ENCODE measurements at regions not wholly inside any gene's neighbourhood (a gene's known extent, or its start where the extent isn't known, plus 50 kb on each side); places are given as distances from the start of the nearest gene placed in this dataset.
A peak's percentile ranks its signal among the peaks of the same experiment; 100 is the strongest.
"Not testable (repeated sequence)": the region's sequence is repeated elsewhere in the genome, so short reads cannot be mapped to it uniquely, and the experiment has no call there.

- DNase-seq, result no peak
- intact Hi-C loops (cut with DNase I), result loop anchor here (5.0 kb wide), 1 partner anchor 339 kb away; no protein-coding TSS in a partner anchor
These were observed 202.4 kb upstream of the EDNRB start for GRCh38 chr13:78121001-78121400.

- intact Hi-C loops (cut with DNase I), result loop anchor here (5.0 kb wide), 1 partner anchor 338 kb away; no protein-coding TSS in a partner anchor
- DNase-seq, result not testable (repeated sequence)
These were observed 201.5 kb upstream of the EDNRB start for GRCh38 chr13:78120144-78120543.

GRCh38 chr13:78117070-78117469 lies 198.4 kb upstream of the EDNRB start:
- DNase-seq; intact Hi-C loops (cut with DNase I): not testable (repeated sequence)

- no peak for DNase-seq
- intact Hi-C loops (cut with DNase I), result no loop called here
These were observed 187.0 kb upstream of the EDNRB start for GRCh38 chr13:78105656-78106055.

- no peak for DNase-seq
- intact Hi-C loops (cut with DNase I), result no loop called here
These were observed 185.3 kb upstream of the EDNRB start for GRCh38 chr13:78103936-78104335.

- DNase-seq, result no peak
- intact Hi-C loops (cut with DNase I), result no loop called here
These were observed 184.1 kb upstream of the EDNRB start for GRCh38 chr13:78102741-78103140.

- DNase-seq, result peak in 10 of 42 donors; percentile 5 to 46 (median 16)
- intact Hi-C loops (cut with DNase I), result no loop called here
These were observed 183.6 kb upstream of the EDNRB start for GRCh38 chr13:78102121-78102677.

GRCh38 chr13:78100486-78100885 lies 181.9 kb upstream of the EDNRB start:
- intact Hi-C loops (cut with DNase I), result no loop called here

GRCh38 chr13:78098249-78098648 lies 179.6 kb upstream of the EDNRB start:
- intact Hi-C loops (cut with DNase I), result no loop called here
- DNase-seq, result no peak

More at GRCh38 chr13:78100486-78100885, 181.9 kb upstream of the EDNRB start:
- no peak for DNase-seq

GRCh38 chr13:78096221-78096620 lies 177.6 kb upstream of the EDNRB start:
- DNase-seq, result no peak
- intact Hi-C loops (cut with DNase I), result no loop called here

GRCh38 chr13:78087966-78088678 lies 169.5 kb upstream of the EDNRB start:
- intact Hi-C loops (cut with DNase I), result no loop called here
- DNase-seq, result no peak

- intact Hi-C loops (cut with DNase I), result no loop called here
These were observed 167.0 kb upstream of the EDNRB start for GRCh38 chr13:78085434-78086225.

GRCh38 chr13:78084401-78084800 lies 165.8 kb upstream of the EDNRB start:
- intact Hi-C loops (cut with DNase I), result no loop called here
- no peak for DNase-seq

More at GRCh38 chr13:78085434-78086225, 167.0 kb upstream of the EDNRB start:
- DNase-seq, result no peak

GRCh38 chr13:78078168-78078567 lies 159.5 kb upstream of the EDNRB start:
- no peak for DNase-seq
- intact Hi-C loops (cut with DNase I), result no loop called here

- intact Hi-C loops (cut with DNase I), result no loop called here
- no peak for DNase-seq
These were observed 148.7 kb upstream of the EDNRB start for GRCh38 chr13:78067290-78067689.

- DNase-seq, result no peak
- intact Hi-C loops (cut with DNase I), result no loop called here
These were observed 146.5 kb upstream of the EDNRB start for GRCh38 chr13:78065141-78065540.

GRCh38 chr13:78061806-78062205 lies 143.2 kb upstream of the EDNRB start:
- no peak for DNase-seq
- intact Hi-C loops (cut with DNase I), result no loop called here

- DNase-seq, result peak in 29 of 42 donors; percentile 4 to 71 (median 45)
- intact Hi-C loops (cut with DNase I), result no loop called here
These were observed 142.3 kb upstream of the EDNRB start for GRCh38 chr13:78060966-78061365.

- DNase-seq; intact Hi-C loops (cut with DNase I): not testable (repeated sequence)
These were observed 138.2 kb upstream of the EDNRB start for GRCh38 chr13:78056865-78057264.

- intact Hi-C loops (cut with DNase I), result no loop called here
- DNase-seq, result peak in 11 of 42 donors; percentile 16 to 56 (median 30)
These were observed 135.5 kb upstream of the EDNRB start for GRCh38 chr13:78054157-78054556.
